SK-N-SH (cell line): ENCODE measurements at regions not wholly inside any gene's neighbourhood (a gene's known extent, or its start where the extent isn't known, plus 50 kb on each side); places are given as distances from the start of the nearest gene placed in this dataset.

Source experiments
- CTCF ChIA-PET: fragments of 300-600, 350-600 bp; formaldehyde crosslinking; extraction: SDS; loops from one replicate; lab custom pipeline; 2021; lab: Yijun Ruan, JAX
- POLR2A ChIA-PET: fragments of 350-600 bp; sonication (Branson Sonifier 250); formaldehyde crosslinking; extraction: SDS; loops from one replicate; lab custom pipeline; 2020; ENCODE audit warnings: antibody characterized with exemption, inconsistent platforms; lab: Yijun Ruan, JAX
- DNase-seq: peaks from one replicate; pipeline ENCODE4 v3.0.0; 2012
- H2AFZ ChIP-seq: fragments of 200-600 bp; sonication (generic); 2 replicates; pipeline ENCODE4 v1.8.1; 2016; ENCODE audit warnings: antibody characterized with exemption, mild to moderate bottlenecking, low read depth
- H3F3A ChIP-seq: fragments of 200-600 bp; sonication (generic); replicated peaks from 2 replicates; pipeline ENCODE3; 2016; ENCODE audit warnings: antibody characterized with exemption, mild to moderate bottlenecking; ENCODE audit not compliant: insufficient read depth
- H3K27ac ChIP-seq, 2 experiments: fragments of 200-500 bp in 1 of 2; fragments of 200-600 bp in 1 of 2; sonication (Bioruptor generic) in 1 of 2; sonication (generic), shearing (Covaris generic) in 1 of 2; 2 replicates each; pipeline versions ENCODE4 v1.5.1 to v1.6.1; 2014 to 2016; ENCODE audit warnings: low read depth in 2 of 2, inconsistent platforms in 1 of 2, low read length in 1 of 2, mild to moderate bottlenecking in 1 of 2, mixed read lengths in 1 of 2
- H3K27me3 ChIP-seq: fragments of 200-600 bp; sonication (generic), shearing (Covaris generic); 2 replicates; pipeline ENCODE4 v1.6.1; 2016; ENCODE audit warnings: mixed run types; ENCODE audit not compliant: insufficient read depth
- H3K36me3 ChIP-seq, 2 experiments: fragments of 200-500 bp in 1 of 2; fragments of 200-600 bp in 1 of 2; sonication (Bioruptor generic) in 1 of 2; sonication (generic) in 1 of 2; replicated peaks in 1 of 2; 2 replicates each; pipeline versions ENCODE3 to v1.5.1; 2014 to 2016; ENCODE audit warnings: low read length in 1 of 2, mild to moderate bottlenecking in 1 of 2; ENCODE audit not compliant: insufficient read depth in 2 of 2, control insufficient read depth in 1 of 2
- H3K4me1 ChIP-seq, 2 experiments: fragments of 200-500 bp in 1 of 2; fragments of 200-600 bp in 1 of 2; sonication (Bioruptor generic) in 1 of 2; sonication (generic), shearing (Covaris generic) in 1 of 2; 2 replicates each; pipeline versions ENCODE4 v1.5.1 to v1.6.1; 2014 to 2016; ENCODE audit warnings: low read depth in 1 of 2, low read length in 1 of 2, mixed run types in 1 of 2; ENCODE audit not compliant: insufficient read depth in 2 of 2, control insufficient read depth in 1 of 2
- H3K4me2 ChIP-seq: fragments of 200-600 bp; sonication (generic), shearing (Covaris generic); 2 replicates; pipeline ENCODE4 v1.6.1; 2017; ENCODE audit warnings: mixed run types
- H3K4me3 ChIP-seq, 2 experiments: fragments of 200-500 bp in 1 of 2; fragments of 200-600 bp in 1 of 2; sonication (Bioruptor generic) in 1 of 2; sonication (generic), shearing (Covaris generic) in 1 of 2; 2 replicates each; pipeline versions ENCODE4 v1.5.1 to v1.8.1; 2014 to 2016; ENCODE audit warnings: low read depth in 2 of 2, inconsistent platforms in 1 of 2, low read length in 1 of 2, mild to moderate bottlenecking in 1 of 2, mixed read lengths in 1 of 2, moderate library complexity in 1 of 2
- H3K79me2 ChIP-seq: fragments of 200-600 bp; sonication (generic); 2 replicates; pipeline ENCODE4 v1.8.1; 2017; ENCODE audit warnings: mild to moderate bottlenecking; ENCODE audit not compliant: insufficient read depth
- H3K9ac ChIP-seq: fragments of 200-600 bp; sonication (generic); 2 replicates; pipeline ENCODE4 v1.6.1; 2017; ENCODE audit warnings: mixed run types
- H3K9me2 ChIP-seq: fragments of 200-600 bp; sonication (generic); 2 replicates; pipeline ENCODE4 v1.6.1; 2017; ENCODE audit warnings: mixed run types
- H3K9me3 ChIP-seq: fragments of 200-600 bp; sonication (generic); 2 replicates; pipeline ENCODE4 v1.6.1; 2017; ENCODE audit warnings: mixed run types, mild to moderate bottlenecking, moderate library complexity
- H4K20me1 ChIP-seq: fragments of 200-600 bp; sonication (generic); 2 replicates; pipeline ENCODE4 v1.6.1; 2017; ENCODE audit warnings: mild to moderate bottlenecking, mixed run types; ENCODE audit not compliant: insufficient read depth
- ELF1 ChIP-seq: IDR thresholded peaks from 2 replicates; pipeline ENCODE4 v1.4.0; 2012
- EZH2phosphoT487 ChIP-seq: fragments of 200-600 bp; sonication (generic); IDR thresholded peaks from 2 replicates; pipeline ENCODE4 v1.6.1; 2017; ENCODE audit warnings: low read depth, mixed run types, mild to moderate bottlenecking, antibody characterized with exemption, moderate library complexity, borderline replicate concordance
- FOSL2 ChIP-seq: IDR thresholded peaks from 2 replicates; pipeline ENCODE4 v1.4.0; 2012; ENCODE audit warnings: low read depth, mild to moderate bottlenecking, moderate library complexity, borderline replicate concordance
- FOXJ3 ChIP-seq: sonication (generic); formaldehyde crosslinking; IDR thresholded peaks from 2 replicates; pipeline ENCODE4 v1.5.1; 2020; ENCODE audit warnings: mild to moderate bottlenecking, missing genetic modification reagents
- GABPA ChIP-seq: IDR thresholded peaks from 2 replicates; pipeline ENCODE4 v1.4.0; 2012; ENCODE audit warnings: low read depth, mild to moderate bottlenecking
- JUND ChIP-seq: IDR thresholded peaks from 2 replicates; pipeline ENCODE4 v1.4.0; 2012
- MXI1 ChIP-seq: IDR thresholded peaks from 2 replicates; pipeline ENCODE4 v1.6.1; 2012; ENCODE audit warnings: mild to moderate bottlenecking, low read depth, low read length, improper control_type of control experiment
- POLR2AphosphoS5 ChIP-seq: IDR thresholded peaks from 2 replicates; pipeline ENCODE4 v1.6.1; 2012; ENCODE audit warnings: low read depth, low read length
- RCOR1 ChIP-seq: fragments of 150-350 bp; IDR thresholded peaks from 2 replicates; pipeline ENCODE4 v1.6.1; 2017; ENCODE audit warnings: antibody characterized with exemption, low read length
- RFX5 ChIP-seq: IDR thresholded peaks from 2 replicates; pipeline ENCODE4 v1.6.1; 2012; ENCODE audit warnings: mild to moderate bottlenecking, improper control_type of control experiment, low read length
- TAF1 ChIP-seq: IDR thresholded peaks from 2 replicates; pipeline ENCODE4 v1.6.1; 2012; ENCODE audit warnings: low read depth, mild to moderate bottlenecking, low read length, moderate library complexity, borderline replicate concordance
- TCF12 ChIP-seq: IDR thresholded peaks from 2 replicates; pipeline ENCODE4 v1.4.0; 2012
- TEAD4 ChIP-seq: IDR thresholded peaks from 2 replicates; pipeline ENCODE4 v1.4.0; 2012; ENCODE audit warnings: mild to moderate bottlenecking, borderline replicate concordance; ENCODE audit not compliant: insufficient read depth
- WGBS: methylation state at CpG from one replicate; pipeline ENCODE4 v1.1.6; 2017; ENCODE audit warnings: low lambda C conversion rate; 5-methylcytosine and 5-hydroxymethylcytosine counted together
- TF ChIP-seq, protein P1 (sequence below): fragments of 150-350 bp; IDR thresholded peaks from 2 replicates; pipeline ENCODE4 v1.6.1; 2016; ENCODE audit warnings: mild to moderate bottlenecking, low read depth, low read length
- TF ChIP-seq, protein P2 (sequence below): IDR thresholded peaks from 2 replicates; pipeline ENCODE4 v1.4.0; 2012; ENCODE audit warnings: low read depth, borderline replicate concordance
- TF ChIP-seq, protein P3 (sequence below): fragments of 150-350 bp; IDR thresholded peaks from 2 replicates; pipeline ENCODE4 v1.6.1; 2017; ENCODE audit warnings: antibody characterized with exemption, low read length, low read depth, borderline replicate concordance
- TF ChIP-seq, protein P4 (sequence below): IDR thresholded peaks from 2 replicates; pipeline ENCODE4 v1.4.0; 2012; ENCODE audit warnings: low read depth
- TF ChIP-seq, protein P5 (sequence below): IDR thresholded peaks from 2 replicates; pipeline ENCODE4 v1.4.0; 2012; ENCODE audit warnings: low read depth, borderline replicate concordance

DNA sequence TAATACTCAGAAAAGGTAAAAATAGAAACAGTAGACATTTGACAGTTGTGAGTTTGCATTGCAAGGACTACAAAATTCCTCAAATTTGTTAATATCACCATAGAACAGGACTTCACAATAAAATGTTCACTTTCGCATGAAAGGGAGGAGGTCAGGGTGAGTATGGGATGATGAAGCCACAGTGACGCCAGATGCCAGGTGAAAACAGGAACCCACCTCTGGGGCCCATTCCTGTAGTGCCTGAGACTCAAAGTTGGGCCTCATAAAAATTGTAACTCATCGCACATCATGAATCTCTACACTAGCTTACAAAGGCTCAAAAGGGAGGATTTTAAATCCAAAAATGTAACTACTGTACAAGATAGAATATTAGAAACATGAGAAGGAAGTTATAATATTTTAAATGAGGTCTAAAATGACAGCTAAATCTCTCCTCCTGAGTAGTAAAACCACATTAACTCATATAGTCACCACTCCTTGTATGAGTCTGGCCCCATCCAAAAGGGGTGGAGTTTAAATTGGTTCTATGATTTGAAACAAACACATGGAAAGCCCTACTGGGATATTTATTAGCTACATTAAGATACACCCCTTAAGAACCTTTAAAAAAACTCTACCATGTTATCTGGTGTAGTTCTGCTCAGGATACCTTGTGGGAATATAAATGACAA is 93.7 kb downstream of the ETS2 start:
- CTCF ChIA-PET: no interaction called here
- Histone ChIP-seq H3K9ac (no peak overlapping the region), H3K4me3 (no peak overlapping the region), H3K36me3 (no peaks in the 10 kb centered on the region), H4K20me1 (no peaks in the 10 kb centered on the region), H2AFZ (no peak overlapping the region), H3K4me2 (no peak overlapping the region), H3F3A (no peaks in the 10 kb centered on the region), H3K9me2 (no peaks in the 10 kb centered on the region), H3K27ac (no peak overlapping the region), H3K79me2 (no peaks in the 10 kb centered on the region), H3K9me3 (no peaks in the 10 kb centered on the region), H3K4me1 (no peaks in the 10 kb centered on the region), H3K27me3 (no peaks in the 10 kb centered on the region)
- DNase-seq: no peak
- no peak for TF ChIP-seq EZH2phosphoT487
- TF ChIP-seq, protein P1, sequence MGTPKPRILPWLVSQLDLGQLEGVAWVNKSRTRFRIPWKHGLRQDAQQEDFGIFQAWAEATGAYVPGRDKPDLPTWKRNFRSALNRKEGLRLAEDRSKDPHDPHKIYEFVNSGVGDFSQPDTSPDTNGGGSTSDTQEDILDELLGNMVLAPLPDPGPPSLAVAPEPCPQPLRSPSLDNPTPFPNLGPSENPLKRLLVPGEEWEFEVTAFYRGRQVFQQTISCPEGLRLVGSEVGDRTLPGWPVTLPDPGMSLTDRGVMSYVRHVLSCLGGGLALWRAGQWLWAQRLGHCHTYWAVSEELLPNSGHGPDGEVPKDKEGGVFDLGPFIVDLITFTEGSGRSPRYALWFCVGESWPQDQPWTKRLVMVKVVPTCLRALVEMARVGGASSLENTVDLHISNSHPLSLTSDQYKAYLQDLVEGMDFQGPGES: no peak
- no peak for TF ChIP-seq JUND
- TF ChIP-seq, protein P2, sequence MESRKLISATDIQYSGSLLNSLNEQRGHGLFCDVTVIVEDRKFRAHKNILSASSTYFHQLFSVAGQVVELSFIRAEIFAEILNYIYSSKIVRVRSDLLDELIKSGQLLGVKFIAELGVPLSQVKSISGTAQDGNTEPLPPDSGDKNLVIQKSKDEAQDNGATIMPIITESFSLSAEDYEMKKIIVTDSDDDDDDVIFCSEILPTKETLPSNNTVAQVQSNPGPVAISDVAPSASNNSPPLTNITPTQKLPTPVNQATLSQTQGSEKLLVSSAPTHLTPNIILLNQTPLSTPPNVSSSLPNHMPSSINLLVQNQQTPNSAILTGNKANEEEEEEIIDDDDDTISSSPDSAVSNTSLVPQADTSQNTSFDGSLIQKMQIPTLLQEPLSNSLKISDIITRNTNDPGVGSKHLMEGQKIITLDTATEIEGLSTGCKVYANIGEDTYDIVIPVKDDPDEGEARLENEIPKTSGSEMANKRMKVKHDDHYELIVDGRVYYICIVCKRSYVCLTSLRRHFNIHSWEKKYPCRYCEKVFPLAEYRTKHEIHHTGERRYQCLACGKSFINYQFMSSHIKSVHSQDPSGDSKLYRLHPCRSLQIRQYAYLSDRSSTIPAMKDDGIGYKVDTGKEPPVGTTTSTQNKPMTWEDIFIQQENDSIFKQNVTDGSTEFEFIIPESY: no peak
- TF ChIP-seq, protein P3, sequence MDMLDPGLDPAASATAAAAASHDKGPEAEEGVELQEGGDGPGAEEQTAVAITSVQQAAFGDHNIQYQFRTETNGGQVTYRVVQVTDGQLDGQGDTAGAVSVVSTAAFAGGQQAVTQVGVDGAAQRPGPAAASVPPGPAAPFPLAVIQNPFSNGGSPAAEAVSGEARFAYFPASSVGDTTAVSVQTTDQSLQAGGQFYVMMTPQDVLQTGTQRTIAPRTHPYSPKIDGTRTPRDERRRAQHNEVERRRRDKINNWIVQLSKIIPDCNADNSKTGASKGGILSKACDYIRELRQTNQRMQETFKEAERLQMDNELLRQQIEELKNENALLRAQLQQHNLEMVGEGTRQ: no peak
- no peak for TF ChIP-seq ELF1
- 91% methylated on average over 2 of the region's 3 CpGs for WGBS
- POLR2A ChIA-PET: no interaction called here

DNA sequence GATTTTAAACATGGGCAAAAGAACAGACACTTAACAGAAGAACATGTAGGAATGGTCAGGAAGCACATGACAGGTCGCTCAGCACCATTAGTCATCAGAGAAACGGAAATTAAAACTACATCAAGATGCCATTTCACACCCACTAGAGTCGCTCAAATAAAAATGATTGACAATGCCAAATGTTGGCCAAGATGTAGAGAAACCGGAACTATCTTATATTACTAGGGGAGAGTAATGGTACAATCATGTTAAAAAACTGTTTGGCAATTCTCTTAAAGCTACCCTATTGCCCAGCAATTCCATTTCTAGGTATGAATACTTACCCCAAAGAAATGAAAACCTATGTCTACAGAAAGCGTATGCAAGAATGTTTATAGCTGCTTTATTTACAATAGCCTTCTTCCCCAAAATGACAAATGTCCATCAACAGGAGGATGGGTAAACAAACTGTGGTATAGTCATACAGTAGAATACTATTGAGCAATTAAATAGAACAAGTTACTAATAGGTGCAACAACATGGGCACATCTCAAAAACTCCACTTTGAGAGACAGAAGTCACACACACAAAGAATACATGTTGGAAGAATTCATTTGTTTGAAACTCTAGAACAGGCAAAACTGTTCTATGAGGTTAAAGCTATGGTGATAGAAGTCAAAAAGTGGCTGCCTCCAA is 92.8 kb downstream of the ETS2 start:
- no peak for DNase-seq
- Histone ChIP-seq H2AFZ (no peak overlapping the region), H3K27ac (no peak overlapping the region), H3K4me1 (no peaks in the 10 kb centered on the region), H3F3A (no peaks in the 10 kb centered on the region), H3K36me3 (no peaks in the 10 kb centered on the region), H3K4me3 (no peak overlapping the region), H3K9me3 (no peaks in the 10 kb centered on the region), H3K9me2 (no peaks in the 10 kb centered on the region), H3K79me2 (no peaks in the 10 kb centered on the region), H4K20me1 (no peaks in the 10 kb centered on the region), H3K27me3 (no peaks in the 10 kb centered on the region), H3K4me2 (no peak overlapping the region), H3K9ac (no peak overlapping the region)
- WGBS: 59% methylated on average over 5 of the region's 5 CpGs
- TF ChIP-seq, protein P2: no peak
- TF ChIP-seq, protein P4, sequence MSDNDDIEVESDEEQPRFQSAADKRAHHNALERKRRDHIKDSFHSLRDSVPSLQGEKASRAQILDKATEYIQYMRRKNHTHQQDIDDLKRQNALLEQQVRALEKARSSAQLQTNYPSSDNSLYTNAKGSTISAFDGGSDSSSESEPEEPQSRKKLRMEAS: no peak
- no peak for TF ChIP-seq FOXJ3 (CRISPR knock-in tag)
- TF ChIP-seq MXI1: no peak
- TF ChIP-seq GABPA: no peak
- no peak for TF ChIP-seq POLR2AphosphoS5
- TF ChIP-seq, protein P3: no peak
- TF ChIP-seq RFX5: no peak
- TF ChIP-seq TAF1: no peak
- no peak for TF ChIP-seq RCOR1
- no peak for TF ChIP-seq TCF12
- TF ChIP-seq FOSL2: no peak
- no peak for TF ChIP-seq TEAD4
- no peak for TF ChIP-seq JUND
- TF ChIP-seq, protein P5, sequence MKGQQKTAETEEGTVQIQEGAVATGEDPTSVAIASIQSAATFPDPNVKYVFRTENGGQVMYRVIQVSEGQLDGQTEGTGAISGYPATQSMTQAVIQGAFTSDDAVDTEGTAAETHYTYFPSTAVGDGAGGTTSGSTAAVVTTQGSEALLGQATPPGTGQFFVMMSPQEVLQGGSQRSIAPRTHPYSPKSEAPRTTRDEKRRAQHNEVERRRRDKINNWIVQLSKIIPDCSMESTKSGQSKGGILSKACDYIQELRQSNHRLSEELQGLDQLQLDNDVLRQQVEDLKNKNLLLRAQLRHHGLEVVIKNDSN: no peak
- POLR2A ChIA-PET: no interaction called here
- CTCF ChIA-PET: no interaction called here
